OCI-LY1 (cell line): ENCODE measurements at regions not wholly inside any gene's neighbourhood (a gene's known extent, or its start where the extent isn't known, plus 50 kb on each side); places are given as distances from the start of the nearest gene placed in this dataset.

Experiments
- CTCF ChIP-seq: fragments of 200-600 bp; sonication (generic), shearing (Covaris generic); IDR thresholded peaks from 2 replicates; pipeline ENCODE4 v1.5.1; 2017; ENCODE audit warnings: mild to moderate bottlenecking, antibody characterized with exemption, low read length, moderate library complexity, mixed read lengths
- EZH2 ChIP-seq: fragments of 200-600 bp; sonication (generic), shearing (Covaris generic); IDR thresholded peaks from 2 replicates; pipeline ENCODE4 v1.8.0; 2017; ENCODE audit warnings: borderline replicate concordance, mixed run types, mild to moderate bottlenecking, antibody characterized with exemption, low read length, moderate library complexity, mixed read lengths

- TF ChIP-seq CTCF (no peak), EZH2 (no peak)
Observed at GRCh38 chr4:4671774-4672349, 130.0 kb upstream of the STX18 start.
